NB4 (cell line): ENCODE measurements at regions not wholly inside any gene's neighbourhood (a gene's known extent, or its start where the extent isn't known, plus 50 kb on each side); places are given as distances from the start of the nearest gene placed in this dataset.

Experiments used
- CTCF ChIP-seq: IDR thresholded peaks from one replicate; pipeline ENCODE4 v1.5.1; 2012; ENCODE audit warnings: low read depth, low read length
- MAX ChIP-seq: IDR thresholded peaks from 2 replicates; pipeline ENCODE4 v1.6.1; 2011; ENCODE audit warnings: low read depth, low read length
- POLR2A ChIP-seq: IDR thresholded peaks from 2 replicates; pipeline ENCODE4 v1.6.1; 2011; ENCODE audit warnings: mild to moderate bottlenecking; ENCODE audit not compliant: insufficient read length; ENCODE audit errors: extremely low read depth

GRCh38 chr6:77177470-77177869, 285.8 kb downstream of the HTR1B start:
- TF ChIP-seq POLR2A (no peak), CTCF (no peak), MAX (no peak)
